ENCODE measurements at regions not wholly inside any gene's neighbourhood (a gene's known extent, or its start where the extent isn't known, plus 50 kb on each side); places are given as distances from the start of the nearest gene placed in this dataset.
A peak's percentile ranks its signal among the peaks of the same experiment; 100 is the strongest.
"Not testable (repeated sequence)": the region's sequence is repeated elsewhere in the genome, so short reads cannot be mapped to it uniquely, and the experiment has no call there.

- DNase-seq (ENCODE audit: low read depth) = no peak
These were observed 116.8 kb upstream of the SHB start for GRCh38 chr9:38185647-38186403.

- DNase-seq (ENCODE audit: low read depth) = no peak
These were observed 115.1 kb upstream of the SHB start for GRCh38 chr9:38183994-38184568.

GRCh38 chr9:38182321-38182720 is 113.3 kb upstream of the SHB start:
- DNase-seq (ENCODE audit: low read depth) = no peak

GRCh38 chr9:38181866-38182265 is 112.8 kb upstream of the SHB start:
- DNase-seq (ENCODE audit: low read depth) = no peak

GRCh38 chr9:38181232-38181631 is 112.2 kb upstream of the SHB start:
- no peak for DNase-seq (ENCODE audit: low read depth)

GRCh38 chr9:38180656-38181055 is 111.6 kb upstream of the SHB start:
- DNase-seq (ENCODE audit: low read depth) = no peak

GRCh38 chr9:38179965-38180364 is 110.9 kb upstream of the SHB start:
- no peak for DNase-seq (ENCODE audit: low read depth)

GRCh38 chr9:38178237-38178636 is 109.2 kb upstream of the SHB start:
- DNase-seq (ENCODE audit: low read depth) = no peak

GRCh38 chr9:38177680-38178079 is 108.7 kb upstream of the SHB start:
- no peak for DNase-seq (ENCODE audit: low read depth)

GRCh38 chr9:38176251-38176650 is 107.2 kb upstream of the SHB start:
- no peak for DNase-seq (ENCODE audit: low read depth)

GRCh38 chr9:38175423-38175822 is 106.4 kb upstream of the SHB start:
- DNase-seq (ENCODE audit: low read depth) = no peak

GRCh38 chr9:38172586-38172985 is 103.6 kb upstream of the SHB start:
- DNase-seq (ENCODE audit: low read depth) = no peak

- DNase-seq (ENCODE audit: low read depth) = no peak
These were observed 102.9 kb upstream of the SHB start for GRCh38 chr9:38171926-38172325.

GRCh38 chr9:38171538-38171884 is 102.5 kb upstream of the SHB start:
- no peak for DNase-seq (ENCODE audit: low read depth)

GRCh38 chr9:38170763-38171537 is 101.9 kb upstream of the SHB start:
- DNase-seq (ENCODE audit: low read depth) = not testable (repeated sequence)

- not testable (repeated sequence) for DNase-seq (ENCODE audit: low read depth)
These were observed 101.1 kb upstream of the SHB start for GRCh38 chr9:38170155-38170554.

GRCh38 chr9:38166501-38166900 is 97.5 kb upstream of the SHB start:
- DNase-seq (ENCODE audit: low read depth) = no peak

- DNase-seq (ENCODE audit: low read depth) = no peak
These were observed 95.7 kb upstream of the SHB start for GRCh38 chr9:38164659-38165221.

- DNase-seq (ENCODE audit: low read depth) = no peak
These were observed 94.5 kb upstream of the SHB start for GRCh38 chr9:38163518-38163917.

GRCh38 chr9:38162332-38163211 is 93.5 kb upstream of the SHB start:
- no peak for DNase-seq (ENCODE audit: low read depth)

- DNase-seq (ENCODE audit: low read depth) = peak; percentile 48
These were observed 91.7 kb upstream of the SHB start for GRCh38 chr9:38160613-38161215.

GRCh38 chr9:38159599-38159998 is 90.6 kb upstream of the SHB start:
- no peak for DNase-seq (ENCODE audit: low read depth)

All from CMK (cell line).